CD4-positive, alpha-beta T cell (primary cell): ENCODE measurements at regions not wholly inside any gene's neighbourhood (a gene's known extent, or its start where the extent isn't known, plus 50 kb on each side); places are given as distances from the start of the nearest gene placed in this dataset.

ENCODE experiments used
- ATAC-seq: fragments of 200-7000 bp; cut with Tn5 transposase; one replicate; pipeline ENCODE4 v1.10.0; 2022; ENCODE audit warnings: mild to moderate bottlenecking; ENCODE audit not compliant: poor library complexity
- CTCF ChIA-PET: fragments of 350-600 bp; sonication (Branson Sonifier 250); formaldehyde crosslinking; loops from one replicate; lab custom pipeline; 2021; ENCODE audit warnings: antibody characterized with exemption, inconsistent platforms; lab: Charles Lee
- POLR2A ChIA-PET: fragments of 350-600 bp; sonication (Branson Sonifier 250); formaldehyde crosslinking; loops from one replicate; lab custom pipeline; 2021; ENCODE audit warnings: antibody characterized with exemption, inconsistent platforms; lab: Charles Lee
- DNase-seq, 14 experiments: peaks; one replicate each; pipeline ENCODE4 v3.0.0-alpha.2; 2013 to 2020; ENCODE audit warnings: mixed read lengths in 2 of 14
- H3K27ac ChIP-seq, 2 donors: one replicate each; pipeline versions ENCODE4 v1.5.1 to v1.7.0; 2013; ENCODE audit warnings: low read length in 2 of 2, low read depth in 1 of 2, mild to moderate bottlenecking in 1 of 2
- H3K27me3 ChIP-seq, 2 experiments: 1 replicate in 1 of 2; 2 replicates in 1 of 2; pipeline versions ENCODE4 v1.6.1 to v1.7.0; 2013; ENCODE audit warnings: low read length in 2 of 2, control low read depth in 1 of 2, mild to moderate bottlenecking in 1 of 2, moderate library complexity in 1 of 2; ENCODE audit not compliant: insufficient read depth in 2 of 2, control insufficient read depth in 1 of 2
- H3K36me3 ChIP-seq: one replicate; pipeline ENCODE4 v1.6.1; 2013; ENCODE audit warnings: low read length, control low read depth; ENCODE audit not compliant: insufficient read depth
- H3K4me1 ChIP-seq: one replicate; pipeline ENCODE4 v1.6.1; 2013; ENCODE audit warnings: low read length, control low read depth; ENCODE audit not compliant: insufficient read depth
- H3K4me3 ChIP-seq: one replicate; pipeline ENCODE4 v1.5.1; 2013; ENCODE audit warnings: mild to moderate bottlenecking, low read length, moderate library complexity
- H3K9me3 ChIP-seq, 2 experiments: 1 replicate in 1 of 2; 2 replicates in 1 of 2; pipeline versions ENCODE4 v1.6.1 to v1.7.0; 2013; ENCODE audit warnings: low read length in 2 of 2, mild to moderate bottlenecking in 2 of 2, control low read depth in 1 of 2, moderate library complexity in 1 of 2; ENCODE audit not compliant: control insufficient read depth in 1 of 2, insufficient read depth in 1 of 2
- H3K27ac Mint-ChIP-seq: one replicate; pipeline ENCODE4 v1.8.0; 2020; ENCODE audit warnings: mixed read lengths
- H3K27me3 Mint-ChIP-seq: one replicate; pipeline ENCODE4 v1.8.0; 2021; ENCODE audit warnings: mixed read lengths
- H3K36me3 Mint-ChIP-seq: one replicate; pipeline ENCODE4 v1.8.0; 2021; ENCODE audit warnings: low read depth, mixed read lengths
- H3K4me1 Mint-ChIP-seq: one replicate; pipeline ENCODE4 v1.8.0; 2021; ENCODE audit warnings: low read depth, mixed read lengths
- H3K4me3 Mint-ChIP-seq: one replicate; pipeline ENCODE4 v1.8.0; 2020; ENCODE audit warnings: mild to moderate bottlenecking, mixed read lengths
- H3K9me3 Mint-ChIP-seq: one replicate; pipeline ENCODE4 v1.8.0; 2020; ENCODE audit warnings: mixed read lengths
- CTCF ChIP-seq: fragments of 200-600 bp; IDR thresholded peaks from one replicate; pipeline ENCODE4 v1.8.0; 2022; ENCODE audit warnings: antibody characterized with exemption, mild to moderate bottlenecking
- intact Hi-C, 2 experiments: fragments of 100-400 bp; cut with DNase I in 1 of 2; cut with micrococcal nuclease in 1 of 2; formaldehyde crosslinking; loops; one replicate each; pipeline versions ENCODE4 v1.15.1 to v1.9.0; 2023 to 2025; cut with DNase I, micrococcal nuclease

GRCh38 chr14:37994846-37995372 is 212.8 kb upstream of the SSTR1 start:
- H3K4me1 Mint-ChIP-seq: no peaks in the 10 kb centered on the region
- no peaks in the 10 kb centered on the region for H3K9me3 Mint-ChIP-seq
- Histone ChIP-seq H3K36me3 (no peaks in the 10 kb centered on the region), H3K27me3 (no peaks in the 10 kb centered on the region), H3K4me1 (no peaks in the 10 kb centered on the region), H3K9me3 (no peaks in the 10 kb centered on the region), H3K4me3 (no peak overlapping the region), H3K27ac (no peak overlapping the region)
- ChIA-PET POLR2A (no interaction called here), CTCF (no interaction called here)
- DNase-seq (no peak), ATAC-seq (no peak)
- no peak overlapping the region for H3K27ac Mint-ChIP-seq
- no peaks in the 10 kb centered on the region for H3K27me3 Mint-ChIP-seq
- no peak for TF ChIP-seq CTCF
- no peak overlapping the region for H3K4me3 Mint-ChIP-seq
- H3K36me3 Mint-ChIP-seq: no peaks in the 10 kb centered on the region
- intact Hi-C loops: no loop called here

DNA sequence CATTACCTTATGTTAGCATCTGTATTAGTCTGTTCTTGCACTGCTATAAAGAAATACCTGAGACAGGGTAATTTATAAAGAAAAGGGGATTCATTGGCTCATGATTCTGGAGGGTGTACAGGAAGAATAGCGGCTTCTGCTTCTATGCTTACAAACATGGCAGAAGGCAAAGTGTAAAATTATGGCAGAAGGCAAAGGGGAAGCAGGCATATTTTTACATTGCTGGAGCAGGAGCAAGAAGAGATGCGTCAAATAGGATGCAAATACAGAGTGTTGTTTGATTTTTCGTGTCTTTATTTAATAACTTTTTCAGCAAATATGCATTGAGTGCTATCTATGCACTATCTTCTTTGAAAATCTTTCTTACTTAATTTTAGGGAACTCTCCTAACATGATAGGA is 210.7 kb upstream of the SSTR1 start:
- Histone ChIP-seq H3K4me3 (no peak overlapping the region), H3K4me1 (no peaks in the 10 kb centered on the region), H3K27me3 (no peaks in the 10 kb centered on the region), H3K27ac (no peak overlapping the region), H3K36me3 (no peaks in the 10 kb centered on the region), H3K9me3 (no peaks in the 10 kb centered on the region)
- no peak for ATAC-seq
- H3K4me1 Mint-ChIP-seq: no peaks in the 10 kb centered on the region
- TF ChIP-seq CTCF: no peak
- H3K27ac Mint-ChIP-seq: no peak overlapping the region
- POLR2A ChIA-PET: no interaction called here
- CTCF ChIA-PET: no interaction called here
- no peak overlapping the region for H3K4me3 Mint-ChIP-seq
- no peaks in the 10 kb centered on the region for H3K9me3 Mint-ChIP-seq
- intact Hi-C loops: no loop called here
- no peak for DNase-seq
- H3K27me3 Mint-ChIP-seq: no peaks in the 10 kb centered on the region
- no peaks in the 10 kb centered on the region for H3K36me3 Mint-ChIP-seq

GRCh38 chr14:38000340-38000739 is 207.4 kb upstream of the SSTR1 start:
- H3K9me3 Mint-ChIP-seq: no peaks in the 10 kb centered on the region
- Histone ChIP-seq H3K4me1 (no peaks in the 10 kb centered on the region), H3K9me3 (no peaks in the 10 kb centered on the region), H3K4me3 (no peak overlapping the region), H3K27me3 (no peaks in the 10 kb centered on the region), H3K27ac (no peak overlapping the region), H3K36me3 (no peaks in the 10 kb centered on the region)
- POLR2A ChIA-PET: interaction anchor here (1.0 kb wide), 1 partner anchor 14 kb away, joined by 3 read pairs; no protein-coding TSS in a partner anchor
- no peaks in the 10 kb centered on the region for H3K4me1 Mint-ChIP-seq
- CTCF ChIA-PET: no interaction called here
- no peak overlapping the region for H3K27ac Mint-ChIP-seq
- TF ChIP-seq CTCF: no peak
- no peaks in the 10 kb centered on the region for H3K27me3 Mint-ChIP-seq
- intact Hi-C loops: no loop called here
- no peak overlapping the region for H3K4me3 Mint-ChIP-seq
- no peaks in the 10 kb centered on the region for H3K36me3 Mint-ChIP-seq
- DNase-seq: no peak
- ATAC-seq: no peak
